Ishikawa (cell line): ENCODE measurements at regions not wholly inside any gene's neighbourhood (a gene's known extent, or its start where the extent isn't known, plus 50 kb on each side); places are given as distances from the start of the nearest gene placed in this dataset.

Experiments
- EP300 ChIP-seq: IDR thresholded peaks from 2 replicates; pipeline ENCODE4 v1.6.1; 2012; ENCODE audit warnings: borderline replicate concordance
- MAX ChIP-seq: IDR thresholded peaks from 2 replicates; pipeline ENCODE4 v1.6.1; 2012
- RAD21 ChIP-seq: IDR thresholded peaks from 2 replicates; pipeline ENCODE4 v1.6.1; 2012; ENCODE audit warnings: low read depth
- TAF1 ChIP-seq: IDR thresholded peaks from 2 replicates; pipeline ENCODE4 v1.6.1; 2012; ENCODE audit warnings: low read depth, mild to moderate bottlenecking
- YY1 ChIP-seq: IDR thresholded peaks from 2 replicates; pipeline ENCODE4 v1.6.1; 2012; ENCODE audit warnings: low read depth

GRCh38 chrX:125422986-125423385, 103.3 kb downstream of the TEX13C start:
- TF ChIP-seq YY1 = no peak
- no peak for TF ChIP-seq EP300
- TF ChIP-seq TAF1 = no peak
- no peak for TF ChIP-seq RAD21
- TF ChIP-seq MAX = no peak
